Small intestine (tissue), 7 donors: ENCODE measurements at regions not wholly inside any gene's neighbourhood (a gene's known extent, or its start where the extent isn't known, plus 50 kb on each side); places are given as distances from the start of the nearest gene placed in this dataset.

Experiments used
- DNase-seq, 2 donors: peaks; one replicate each; pipeline versions ENCODE4 v3.0.0 to v3.0.0-alpha.2; 2013
- FAIRE-seq: peaks from 2 replicates; lab custom pipeline; 2012; peaks lifted over from hg19 to GRCh38; lab: Jason Lieb, UNC
- H3K27ac ChIP-seq, 3 donors: one replicate each; pipeline ENCODE4 v1.5.1; 2013; ENCODE audit warnings: low read length in 2 of 3, mild to moderate bottlenecking in 2 of 3, control low read depth in 1 of 3, inconsistent platforms in 1 of 3, low read depth in 1 of 3, moderate library complexity in 1 of 3
- H3K27me3 ChIP-seq, 3 donors: one replicate each; pipeline ENCODE4 v1.6.1; 2013; ENCODE audit warnings: low read length in 3 of 3, inconsistent platforms in 1 of 3; ENCODE audit not compliant: control insufficient read depth in 3 of 3, insufficient read depth in 3 of 3
- H3K36me3 ChIP-seq, 3 donors: one replicate each; pipeline ENCODE4 v1.6.1; 2013; ENCODE audit warnings: low read length in 3 of 3, inconsistent platforms in 1 of 3, low read depth in 1 of 3, mild to moderate bottlenecking in 1 of 3, moderate library complexity in 1 of 3; ENCODE audit not compliant: control insufficient read depth in 3 of 3, insufficient read depth in 2 of 3
- H3K4me1 ChIP-seq, 3 donors: one replicate each; pipeline ENCODE4 v1.6.1; 2013; ENCODE audit warnings: low read length in 2 of 3, inconsistent platforms in 1 of 3, low read depth in 1 of 3, mild to moderate bottlenecking in 1 of 3, moderate library complexity in 1 of 3; ENCODE audit not compliant: control insufficient read depth in 3 of 3, insufficient read depth in 2 of 3
- H3K4me3 ChIP-seq, 3 donors: one replicate each; pipeline ENCODE4 v1.5.1; 2013; ENCODE audit warnings: low read length in 3 of 3, control low read depth in 1 of 3, inconsistent platforms in 1 of 3, low read depth in 1 of 3, mild to moderate bottlenecking in 1 of 3, moderate library complexity in 1 of 3
- H3K9me3 ChIP-seq, 2 donors: one replicate each; pipeline ENCODE4 v1.6.1; 2013; ENCODE audit warnings: low read depth in 1 of 2, low read length in 1 of 2; ENCODE audit not compliant: control insufficient read depth in 2 of 2, insufficient read depth in 1 of 2
- WGBS, 3 donors: extraction: QIAGEN DNeasy Blood & Tissue Kit; methylation state at CpG; one replicate each; pipeline ENCODE4 v1.1.7; 2013; 5-methylcytosine and 5-hydroxymethylcytosine counted together
- donor health status: healthy with polysubstance abuse.
- donor health status: control.
- donor health status: control.
- donor health status: Bipolar disorder and iron deficiency.
- donor health status: healthy.

GRCh38 chr14:87434680-87435079, 558.3 kb downstream of the GALC start:
- DNase-seq = no peak
- H3K4me3 ChIP-seq = no peak overlapping the region
- no peak for FAIRE-seq
- WGBS, 3 donors = 39 to 59% (median 46%) methylated on average over 1 of the region's 1 CpG
- no peaks in the 10 kb centered on the region for H3K36me3 ChIP-seq
- no peaks in the 10 kb centered on the region for H3K4me1 ChIP-seq
- no peaks in the 10 kb centered on the region for H3K9me3 ChIP-seq
- H3K27me3 ChIP-seq = no peaks in the 10 kb centered on the region
- no peak overlapping the region for H3K27ac ChIP-seq

GRCh38 chr14:87434011-87434410, 559.0 kb downstream of the GALC start:
- 44 to 64% (median 56%) methylated on average over 1 of the region's 1 CpG for WGBS, 3 donors
- Histone ChIP-seq H3K27me3 (no peaks in the 10 kb centered on the region), H3K4me3 (no peak overlapping the region), H3K36me3 (no peaks in the 10 kb centered on the region), H3K4me1 (no peaks in the 10 kb centered on the region), H3K9me3 (no peaks in the 10 kb centered on the region), H3K27ac (no peak overlapping the region)
- FAIRE-seq (no peak), DNase-seq (no peak)

- no peaks in the 10 kb centered on the region for H3K36me3 ChIP-seq
- no peak for FAIRE-seq
- WGBS, 3 donors = 88 to 95% (median 92%) methylated on average over 6 of the region's 6 CpGs
These were observed 560.3 kb downstream of the GALC start for GRCh38 chr14:87432698-87433097.

GRCh38 chr14:87430810-87431209, 562.2 kb downstream of the GALC start:
- FAIRE-seq (no peak), DNase-seq (no peak)
- H3K36me3 ChIP-seq = no peaks in the 10 kb centered on the region
- H3K27me3 ChIP-seq = no peaks in the 10 kb centered on the region
- no peak overlapping the region for H3K4me3 ChIP-seq
- H3K4me1 ChIP-seq = no peaks in the 10 kb centered on the region
- no peak overlapping the region for H3K27ac ChIP-seq
- H3K9me3 ChIP-seq = no peaks in the 10 kb centered on the region

More at GRCh38 chr14:87432698-87433097, 560.3 kb downstream of the GALC start:
- DNase-seq = no peak
- no peaks in the 10 kb centered on the region for H3K4me1 ChIP-seq
- H3K27me3 ChIP-seq = no peaks in the 10 kb centered on the region
- H3K27ac ChIP-seq = no peak overlapping the region
- H3K9me3 ChIP-seq = no peaks in the 10 kb centered on the region
- no peak overlapping the region for H3K4me3 ChIP-seq

GRCh38 chr14:87430214-87430613, 562.8 kb downstream of the GALC start:
- no peaks in the 10 kb centered on the region for H3K9me3 ChIP-seq
- no peak for DNase-seq

GRCh38 chr14:87419925-87420324, 573.1 kb downstream of the GALC start:
- H3K9me3 ChIP-seq = peaks cover 0 to 12% of the 10 kb centered on the region in 2 donors
- no peaks in the 10 kb centered on the region for H3K27me3 ChIP-seq
- 90 to 94% (median 91%) methylated on average over 2 of the region's 2 CpGs for WGBS, 3 donors
- FAIRE-seq (no peak), DNase-seq (no peak)
- H3K4me1 ChIP-seq = no peaks in the 10 kb centered on the region
- no peak overlapping the region for H3K27ac ChIP-seq
- no peak overlapping the region for H3K4me3 ChIP-seq
- H3K36me3 ChIP-seq = no peaks in the 10 kb centered on the region

More at GRCh38 chr14:87430214-87430613, 562.8 kb downstream of the GALC start:
- Histone ChIP-seq H3K4me1 (no peaks in the 10 kb centered on the region), H3K27ac (no peak overlapping the region), H3K4me3 (no peak overlapping the region), H3K27me3 (no peaks in the 10 kb centered on the region), H3K36me3 (no peaks in the 10 kb centered on the region)
- no peak for FAIRE-seq
- WGBS, 3 donors = 52 to 64% (median 60%) methylated on average over 7 of the region's 7 CpGs

GRCh38 chr14:87411370-87411769, 581.6 kb downstream of the GALC start:
- Histone ChIP-seq H3K27me3 (no peaks in the 10 kb centered on the region), H3K36me3 (no peaks in the 10 kb centered on the region), H3K27ac (no peak overlapping the region), H3K9me3 (no peaks in the 10 kb centered on the region), H3K4me3 (no peak overlapping the region), H3K4me1 (no peaks in the 10 kb centered on the region)
- 45 to 64% (median 57%) methylated on average over 3 of the region's 3 CpGs for WGBS, 3 donors
- DNase-seq = no peak
- no peak for FAIRE-seq

- Histone ChIP-seq H3K4me3 (no peak overlapping the region), H3K4me1 (no peaks in the 10 kb centered on the region), H3K27me3 (no peaks in the 10 kb centered on the region), H3K9me3 (no peaks in the 10 kb centered on the region), H3K27ac (no peak overlapping the region), H3K36me3 (no peaks in the 10 kb centered on the region)
- no peak for DNase-seq
- FAIRE-seq = no peak
These were observed 583.6 kb downstream of the GALC start for GRCh38 chr14:87409393-87409792.

- H3K9me3 ChIP-seq = no peaks in the 10 kb centered on the region
- H3K4me1 ChIP-seq = no peaks in the 10 kb centered on the region
- no peak overlapping the region for H3K4me3 ChIP-seq
- no peaks in the 10 kb centered on the region for H3K36me3 ChIP-seq
- DNase-seq (no peak), FAIRE-seq (no peak)
- 58 to 71% (median 63%) methylated on average over 2 of the region's 2 CpGs for WGBS, 3 donors
- H3K27me3 ChIP-seq = no peaks in the 10 kb centered on the region
- no peak overlapping the region for H3K27ac ChIP-seq
These were observed 585.6 kb downstream of the GALC start for GRCh38 chr14:87407344-87407743.
